ENCODE measurements at regions not wholly inside any gene's neighbourhood (a gene's known extent, or its start where the extent isn't known, plus 50 kb on each side); places are given as distances from the start of the nearest gene placed in this dataset.

- Histone ChIP-seq H3K4me2 (ENCODE audit: low read depth, low read length, poor library complexity, severe bottlenecking) (no peak overlapping the region), H3K9me2 (replicated peaks; ENCODE audit: insufficient read depth, low read length) (no peaks in the 10 kb centered on the region), H3F3A (ENCODE audit: insufficient read depth) (no peaks in the 10 kb centered on the region), H3K9ac (ENCODE audit: low read length) (no peak overlapping the region), H3K9me3 (ENCODE audit: insufficient read depth, low read length) (no peaks in the 10 kb centered on the region), H3K27me3 (ENCODE audit: low read length) (no peaks in the 10 kb centered on the region), H3K79me2 (ENCODE audit: insufficient read depth, low read length) (no peaks in the 10 kb centered on the region), H3K4me3 (ENCODE audit: insufficient read depth, low read length, poor library complexity, severe bottlenecking) (no peak overlapping the region), H3K27ac (ENCODE audit: low read depth, low read length) (no peak overlapping the region), H3K36me3 (ENCODE audit: low read length) (no peaks in the 10 kb centered on the region), H2AFZ (ENCODE audit: low read depth, low read length, severe bottlenecking) (no peak overlapping the region), H4K20me1 (ENCODE audit: low read depth, low read length) (no peaks in the 10 kb centered on the region)
- TF ChIP-seq CTCF (IDR thresholded peaks at IDR 0.05; ENCODE audit: insufficient read depth, low read length, poor library complexity, severe bottlenecking): no peak
- no peak for TF ChIP-seq EZH2phosphoT487 (conservative IDR thresholded peaks at IDR 0.05; ENCODE audit: low read length)
These were observed 327.8 kb downstream of the IRX2 start for GRCh38 chr5:2423634-2424033.

DNA sequence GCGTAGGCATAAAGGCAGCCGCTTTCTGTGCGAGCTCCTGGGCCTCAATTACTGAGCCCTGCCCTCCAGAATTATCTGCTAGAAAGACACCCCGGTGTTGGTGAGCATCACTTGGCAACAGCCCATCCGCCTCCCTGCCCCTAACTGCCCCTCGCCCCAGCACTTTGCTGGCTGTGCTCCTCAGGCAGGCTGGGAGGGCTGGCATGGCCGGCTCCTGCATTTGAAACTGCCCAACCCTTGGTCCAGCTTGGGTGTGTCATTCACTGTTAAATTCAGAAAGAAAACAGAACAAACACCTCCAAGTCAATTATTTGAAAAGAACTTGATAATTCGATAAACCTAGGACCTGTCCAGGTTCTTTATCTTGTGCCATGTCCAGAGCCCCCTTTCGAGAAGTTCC lies 334.2 kb downstream of the IRX2 start:
- no peaks in the 10 kb centered on the region for H3K9me2 ChIP-seq (replicated peaks; ENCODE audit: insufficient read depth, low read length)

GRCh38 chr5:2415678-2416077 lies 335.8 kb downstream of the IRX2 start:
- Histone ChIP-seq H2AFZ (ENCODE audit: low read depth, low read length, severe bottlenecking) (no peak overlapping the region), H4K20me1 (ENCODE audit: low read depth, low read length) (no peaks in the 10 kb centered on the region), H3K4me3 (ENCODE audit: insufficient read depth, low read length, poor library complexity, severe bottlenecking) (no peak overlapping the region), H3K9me3 (ENCODE audit: insufficient read depth, low read length) (no peaks in the 10 kb centered on the region), H3F3A (ENCODE audit: insufficient read depth) (no peaks in the 10 kb centered on the region), H3K27me3 (ENCODE audit: low read length) (no peaks in the 10 kb centered on the region), H3K36me3 (ENCODE audit: low read length) (no peaks in the 10 kb centered on the region), H3K9me2 (replicated peaks; ENCODE audit: insufficient read depth, low read length) (no peaks in the 10 kb centered on the region), H3K9ac (ENCODE audit: low read length) (no peak overlapping the region), H3K27ac (ENCODE audit: low read depth, low read length) (no peak overlapping the region), H3K4me2 (ENCODE audit: low read depth, low read length, poor library complexity, severe bottlenecking) (no peak overlapping the region), H3K79me2 (ENCODE audit: insufficient read depth, low read length) (no peaks in the 10 kb centered on the region)
- TF ChIP-seq CTCF (IDR thresholded peaks at IDR 0.05; ENCODE audit: insufficient read depth, low read length, poor library complexity, severe bottlenecking) (no peak), EZH2phosphoT487 (conservative IDR thresholded peaks at IDR 0.05; ENCODE audit: low read length) (no peak)

More for the DNA sequence above, 334.2 kb downstream of the IRX2 start:
- Histone ChIP-seq H3K9ac (ENCODE audit: low read length) (no peak overlapping the region), H3K79me2 (ENCODE audit: insufficient read depth, low read length) (no peaks in the 10 kb centered on the region), H3K4me2 (ENCODE audit: low read depth, low read length, poor library complexity, severe bottlenecking) (no peak overlapping the region), H3K4me3 (ENCODE audit: insufficient read depth, low read length, poor library complexity, severe bottlenecking) (no peak overlapping the region), H4K20me1 (ENCODE audit: low read depth, low read length) (no peaks in the 10 kb centered on the region), H3K9me3 (ENCODE audit: insufficient read depth, low read length) (no peaks in the 10 kb centered on the region), H2AFZ (ENCODE audit: low read depth, low read length, severe bottlenecking) (no peak overlapping the region), H3K27me3 (ENCODE audit: low read length) (no peaks in the 10 kb centered on the region), H3K36me3 (ENCODE audit: low read length) (no peaks in the 10 kb centered on the region), H3F3A (ENCODE audit: insufficient read depth) (no peaks in the 10 kb centered on the region), H3K27ac (ENCODE audit: low read depth, low read length) (no peak overlapping the region)
- TF ChIP-seq EZH2phosphoT487 (conservative IDR thresholded peaks at IDR 0.05; ENCODE audit: low read length): no peak
- no peak for TF ChIP-seq CTCF (IDR thresholded peaks at IDR 0.05; ENCODE audit: insufficient read depth, low read length, poor library complexity, severe bottlenecking)
